ENCODE measurements at regions not wholly inside any gene's neighbourhood (a gene's known extent, or its start where the extent isn't known, plus 50 kb on each side); places are given as distances from the start of the nearest gene placed in this dataset.

GRCh38 chr16:49019081-49019633, 262.5 kb downstream of the CBLN1 start:
- DNase-seq (ENCODE audit: low spot score) (no peak), ATAC-seq (ENCODE audit: low FRiP score) (no peak)
- no peak for TF ChIP-seq CTCF (IDR thresholded peaks at IDR 0.05)

GRCh38 chr16:49018259-49018931, 263.2 kb downstream of the CBLN1 start:
- no peak for ATAC-seq (ENCODE audit: low FRiP score)
- DNase-seq (ENCODE audit: low spot score): no peak
- no peak for TF ChIP-seq CTCF (IDR thresholded peaks at IDR 0.05)

GRCh38 chr16:49017501-49017900, 264.1 kb downstream of the CBLN1 start:
- no peak for TF ChIP-seq CTCF (IDR thresholded peaks at IDR 0.05)
- ATAC-seq (ENCODE audit: low FRiP score) (no peak), DNase-seq (ENCODE audit: low spot score) (no peak)

GRCh38 chr16:49016461-49016860, 265.2 kb downstream of the CBLN1 start:
- ATAC-seq (ENCODE audit: low FRiP score) (no peak), DNase-seq (ENCODE audit: low spot score) (no peak)
- no peak for TF ChIP-seq CTCF (IDR thresholded peaks at IDR 0.05)

GRCh38 chr16:49015225-49015592, 266.4 kb downstream of the CBLN1 start:
- no peak for TF ChIP-seq CTCF (IDR thresholded peaks at IDR 0.05)
- no peak for ATAC-seq (ENCODE audit: low FRiP score)
- DNase-seq (ENCODE audit: low spot score): no peak

- DNase-seq (ENCODE audit: low spot score): no peak
- no peak for ATAC-seq (ENCODE audit: low FRiP score)
- no peak for TF ChIP-seq CTCF (IDR thresholded peaks at IDR 0.05)
Measured at GRCh38 chr16:49014277-49015224, 267.1 kb downstream of the CBLN1 start.

All from omental fat pad (tissue), 3 donors.